Kidney tubule cell (primary cell): ENCODE measurements at regions not wholly inside any gene's neighbourhood (a gene's known extent, or its start where the extent isn't known, plus 50 kb on each side); places are given as distances from the start of the nearest gene placed in this dataset.

ENCODE experiments used
- DNase-seq: peaks from one replicate; pipeline ENCODE4 v3.0.0-alpha.2; 2018; ENCODE audit warnings: low spot score

DNA sequence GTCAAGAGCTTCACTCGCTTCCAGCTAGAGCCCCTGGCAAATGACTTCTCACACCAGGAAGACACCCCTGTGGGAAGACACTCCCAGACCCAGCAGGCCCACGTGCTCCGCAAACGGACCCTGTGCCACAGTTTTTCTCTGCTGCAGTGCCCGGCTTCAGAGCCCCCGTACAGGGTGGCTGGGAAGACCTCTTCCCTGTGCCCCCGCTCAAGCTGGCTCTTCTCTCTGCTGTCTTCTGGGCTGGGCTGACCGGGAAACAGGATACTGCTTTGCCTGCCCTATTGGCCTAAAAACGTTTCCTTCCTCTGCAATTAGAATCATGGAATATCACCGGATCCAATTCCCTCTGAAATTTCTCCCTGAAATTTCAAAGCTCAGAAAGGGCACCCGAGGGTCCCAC lies 63.7 kb upstream of the CRHR1 start:
- no peak for DNase-seq

DNA sequence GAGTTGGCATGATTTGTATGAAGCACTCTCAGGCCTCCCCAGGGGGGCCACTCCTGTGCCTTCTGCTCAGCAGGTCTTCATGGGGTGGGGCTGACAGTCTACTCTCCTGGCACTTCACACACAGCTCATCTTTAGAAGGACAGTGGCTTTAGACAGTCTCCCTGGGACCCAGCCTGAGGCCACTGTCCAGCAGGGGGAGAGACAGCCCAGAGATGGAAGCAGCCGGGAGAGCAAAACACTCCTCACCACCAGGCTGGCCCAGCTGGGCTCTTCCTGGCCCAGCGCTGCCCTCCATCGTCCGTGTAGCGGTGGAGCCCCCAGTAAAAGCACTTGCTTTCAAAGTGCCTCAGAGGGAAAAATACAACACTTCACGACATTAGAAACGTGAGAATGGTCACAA lies 62.0 kb upstream of the CRHR1 start:
- DNase-seq: no peak

GRCh38 chr17:45729294-45729907 lies 54.7 kb upstream of the CRHR1 start:
- no peak for DNase-seq

GRCh38 chr17:45730192-45730591 lies 53.9 kb upstream of the CRHR1 start:
- no peak for DNase-seq

DNA sequence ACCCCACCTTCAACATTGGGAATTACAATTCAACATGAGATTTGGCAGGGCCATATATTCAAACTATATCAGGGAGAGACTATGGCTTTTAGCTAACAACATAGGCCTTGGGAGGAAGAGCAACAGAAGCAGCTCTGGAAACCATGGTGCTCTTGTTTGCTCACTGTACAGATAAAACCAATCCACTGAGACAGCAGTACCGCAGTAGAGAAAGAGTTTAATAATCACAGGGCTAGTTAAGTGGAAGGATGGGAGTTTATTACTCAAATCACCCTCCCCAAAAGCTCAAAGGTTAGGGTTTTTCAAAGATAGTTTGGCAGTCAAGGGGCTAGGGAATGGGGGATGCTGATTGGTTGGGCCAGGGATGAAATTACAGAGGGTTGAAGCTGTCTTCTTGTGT lies 52.7 kb upstream of the CRHR1 start:
- no peak for DNase-seq

GRCh38 chr17:45732926-45733505 lies 51.1 kb upstream of the CRHR1 start:
- DNase-seq: no peak

GRCh38 chr17:45733781-45734180 lies 50.3 kb upstream of the CRHR1 start:
- no peak for DNase-seq
